ENCODE measurements at regions not wholly inside any gene's neighbourhood (a gene's known extent, or its start where the extent isn't known, plus 50 kb on each side); places are given as distances from the start of the nearest gene placed in this dataset.

GRCh38 chr14:101037021-101037817, 133.7 kb upstream of the RTL1 start:
- peak; percentile 45 for DNase-seq (ENCODE audit: low spot score)
- intact Hi-C loops (cut with DNase I) = no loop called here
- ATAC-seq = no peak

- ATAC-seq (no peak), DNase-seq (ENCODE audit: low spot score) (no peak)
- intact Hi-C loops (cut with DNase I) = no loop called here
These were observed 135.7 kb upstream of the RTL1 start for GRCh38 chr14:101039031-101039754.

- intact Hi-C loops (cut with DNase I) = no loop called here
- DNase-seq (ENCODE audit: low spot score) (no peak), ATAC-seq (no peak)
These were observed 136.2 kb upstream of the RTL1 start for GRCh38 chr14:101039755-101040138.

GRCh38 chr14:101040538-101041442, 137.3 kb upstream of the RTL1 start:
- intact Hi-C loops (cut with DNase I) = no loop called here
- DNase-seq (ENCODE audit: low spot score) (no peak), ATAC-seq (no peak)

GRCh38 chr14:101043891-101044290, 140.4 kb upstream of the RTL1 start:
- no peak for ATAC-seq
- intact Hi-C loops (cut with DNase I) = no loop called here
- DNase-seq (ENCODE audit: low spot score) = no peak

- DNase-seq (ENCODE audit: low spot score) (no peak), ATAC-seq (no peak)
These were observed 141.2 kb upstream of the RTL1 start for GRCh38 chr14:101044741-101045140.

GRCh38 chr14:101045511-101045910, 142.0 kb upstream of the RTL1 start:
- DNase-seq (ENCODE audit: low spot score) (no peak), ATAC-seq (no peak)
- intact Hi-C loops (cut with DNase I) = no loop called here

More at GRCh38 chr14:101044741-101045140, 141.2 kb upstream of the RTL1 start:
- intact Hi-C loops (cut with DNase I) = no loop called here

- no peak for ATAC-seq
- intact Hi-C loops (cut with DNase I) = no loop called here
- no peak for DNase-seq (ENCODE audit: low spot score)
These were observed 142.5 kb upstream of the RTL1 start for GRCh38 chr14:101046071-101046470.

- no peak for DNase-seq (ENCODE audit: low spot score)
- intact Hi-C loops (cut with DNase I) = no loop called here
- ATAC-seq = no peak
These were observed 143.8 kb upstream of the RTL1 start for GRCh38 chr14:101047326-101047725.

- DNase-seq (ENCODE audit: low spot score) (no peak), ATAC-seq (no peak)
- intact Hi-C loops (cut with DNase I) = no loop called here
These were observed 145.2 kb upstream of the RTL1 start for GRCh38 chr14:101048766-101049165.

- ATAC-seq (no peak), DNase-seq (ENCODE audit: low spot score) (no peak)
- intact Hi-C loops (cut with DNase I) = no loop called here
These were observed 146.0 kb upstream of the RTL1 start for GRCh38 chr14:101049511-101049910.

GRCh38 chr14:101049942-101050341, 146.4 kb upstream of the RTL1 start:
- no peak for ATAC-seq
- intact Hi-C loops (cut with DNase I) = no loop called here
- no peak for DNase-seq (ENCODE audit: low spot score)

- intact Hi-C loops (cut with DNase I) = no loop called here
- DNase-seq (ENCODE audit: low spot score) = no peak
- no peak for ATAC-seq
These were observed 147.5 kb upstream of the RTL1 start for GRCh38 chr14:101050901-101051490.

GRCh38 chr14:101054671-101055070, 151.1 kb upstream of the RTL1 start:
- no peak for ATAC-seq
- no peak for DNase-seq (ENCODE audit: low spot score)
- intact Hi-C loops (cut with DNase I) = no loop called here

GRCh38 chr14:101055106-101055662, 151.7 kb upstream of the RTL1 start:
- intact Hi-C loops (cut with DNase I) = no loop called here
- DNase-seq (ENCODE audit: low spot score) = no peak
- no peak for ATAC-seq

GRCh38 chr14:101055776-101056374, 152.4 kb upstream of the RTL1 start:
- ATAC-seq = no peak
- intact Hi-C loops (cut with DNase I) = no loop called here
- DNase-seq (ENCODE audit: low spot score) = no peak

- ATAC-seq (no peak), DNase-seq (ENCODE audit: low spot score) (no peak)
These were observed 152.9 kb upstream of the RTL1 start for GRCh38 chr14:101056446-101056845.

GRCh38 chr14:101057394-101057793, 153.9 kb upstream of the RTL1 start:
- intact Hi-C loops (cut with DNase I) = no loop called here

More at GRCh38 chr14:101056446-101056845, 152.9 kb upstream of the RTL1 start:
- intact Hi-C loops (cut with DNase I) = no loop called here

More at GRCh38 chr14:101057394-101057793, 153.9 kb upstream of the RTL1 start:
- no peak for ATAC-seq
- no peak for DNase-seq (ENCODE audit: low spot score)
